ENCODE measurements at regions not wholly inside any gene's neighbourhood (a gene's known extent, or its start where the extent isn't known, plus 50 kb on each side); places are given as distances from the start of the nearest gene placed in this dataset.

- intact Hi-C loops (cut with DNase I), result no loop called here
- ATAC-seq, result no peak
- DNase-seq, result no peak
These were observed 852.0 kb downstream of the PCDH18 start for GRCh38 chr4:136680271-136680670.

GRCh38 chr4:136670265-136670664 lies 862.0 kb downstream of the PCDH18 start:
- no peak for ATAC-seq
- intact Hi-C loops (cut with DNase I), result no loop called here

DNA sequence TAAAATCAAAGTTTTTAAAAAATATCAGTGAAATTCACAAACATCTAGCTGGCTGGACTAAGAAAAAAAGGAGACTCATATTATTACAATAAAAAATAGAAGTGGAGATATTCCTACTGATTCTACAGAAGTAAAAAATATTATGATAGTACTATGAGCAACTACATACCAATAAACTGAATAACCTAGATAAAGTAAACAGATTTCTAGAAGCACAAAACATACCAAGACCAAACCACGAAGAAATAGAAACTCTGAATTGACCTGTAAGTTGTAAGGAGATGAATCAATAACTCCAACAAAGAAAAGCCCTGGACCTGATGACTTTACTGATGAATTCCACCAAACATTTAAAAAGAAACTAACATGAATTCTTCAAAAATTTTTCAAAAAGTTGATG lies 867.3 kb downstream of the PCDH18 start:
- DNase-seq, result no peak
- intact Hi-C loops (cut with DNase I), result no loop called here
- no peak for ATAC-seq

More at GRCh38 chr4:136670265-136670664, 862.0 kb downstream of the PCDH18 start:
- DNase-seq, result no peak

GRCh38 chr4:136662539-136662938 lies 869.8 kb downstream of the PCDH18 start:
- ATAC-seq (no peak), DNase-seq (no peak)
- intact Hi-C loops (cut with DNase I), result no loop called here

DNA sequence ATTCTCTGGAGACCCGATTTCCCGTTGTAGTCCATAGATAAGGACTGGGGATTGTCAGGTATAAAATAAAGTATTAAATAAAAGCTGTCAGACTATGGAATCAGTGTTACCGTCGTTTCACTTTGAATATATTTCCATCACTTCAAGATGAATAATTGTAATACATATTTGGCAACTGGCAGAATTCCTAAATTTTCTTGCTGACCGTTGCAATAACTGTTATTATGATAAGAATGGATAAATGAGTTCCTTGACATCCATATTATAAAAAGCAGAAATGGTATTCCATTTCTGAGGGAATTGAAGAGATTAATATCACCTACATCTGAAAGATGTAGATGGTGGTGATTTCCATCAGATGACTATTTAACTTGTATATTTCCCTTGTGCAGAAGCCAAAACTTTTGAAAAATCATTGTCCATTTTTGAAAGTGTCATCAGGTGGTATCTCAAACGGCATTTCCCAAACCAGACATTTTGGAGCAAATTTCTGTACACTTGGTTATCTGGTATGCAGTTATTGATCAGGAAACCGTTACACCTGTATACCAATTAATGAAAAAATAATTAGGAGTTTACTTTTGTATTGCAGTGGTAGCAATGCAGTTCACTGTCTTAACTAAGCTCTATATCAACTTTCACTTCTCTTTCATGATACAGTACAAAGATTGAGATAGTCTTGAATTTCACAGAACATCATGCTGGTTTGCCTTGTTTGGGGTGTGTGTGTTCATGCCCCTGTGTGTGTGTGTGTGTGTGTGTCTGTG lies 878.5 kb downstream of the PCDH18 start:
- intact Hi-C loops (cut with DNase I), result no loop called here
- ATAC-seq, result no peak
- no peak for DNase-seq

- ATAC-seq (no peak), DNase-seq (no peak)
- intact Hi-C loops (cut with DNase I), result no loop called here
These were observed 880.4 kb downstream of the PCDH18 start for GRCh38 chr4:136651932-136652331.

- DNase-seq (no peak), ATAC-seq (no peak)
- intact Hi-C loops (cut with DNase I), result no loop called here
These were observed 881.0 kb downstream of the PCDH18 start for GRCh38 chr4:136651278-136651667.

GRCh38 chr4:136650541-136651277 lies 881.6 kb downstream of the PCDH18 start:
- intact Hi-C loops (cut with DNase I), result no loop called here
- no peak for DNase-seq
- ATAC-seq, result no peak

- no peak for DNase-seq
- intact Hi-C loops (cut with DNase I), result no loop called here
- ATAC-seq, result no peak
These were observed 888.0 kb downstream of the PCDH18 start for GRCh38 chr4:136644279-136644678.

DNA sequence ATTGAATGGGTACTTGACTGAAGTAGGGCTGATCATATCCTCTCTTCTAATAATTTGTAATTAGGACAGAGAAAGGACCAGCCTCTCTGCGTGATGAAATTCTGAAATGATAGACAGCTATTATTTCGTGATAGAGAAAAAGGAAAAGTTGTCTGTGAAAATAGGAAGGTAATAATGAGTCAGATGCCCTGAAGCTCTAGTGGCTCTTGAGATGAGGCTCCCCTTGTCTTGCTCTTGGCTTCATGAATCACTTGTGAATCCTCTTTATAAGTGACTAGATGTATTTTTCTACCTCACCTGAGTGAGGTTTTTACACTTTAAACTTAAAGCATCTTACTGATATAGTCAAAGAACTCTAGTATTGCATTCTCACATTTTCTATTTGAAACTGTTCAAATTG lies 888.9 kb downstream of the PCDH18 start:
- intact Hi-C loops (cut with DNase I), result no loop called here
- ATAC-seq (no peak), DNase-seq (no peak)

DNA sequence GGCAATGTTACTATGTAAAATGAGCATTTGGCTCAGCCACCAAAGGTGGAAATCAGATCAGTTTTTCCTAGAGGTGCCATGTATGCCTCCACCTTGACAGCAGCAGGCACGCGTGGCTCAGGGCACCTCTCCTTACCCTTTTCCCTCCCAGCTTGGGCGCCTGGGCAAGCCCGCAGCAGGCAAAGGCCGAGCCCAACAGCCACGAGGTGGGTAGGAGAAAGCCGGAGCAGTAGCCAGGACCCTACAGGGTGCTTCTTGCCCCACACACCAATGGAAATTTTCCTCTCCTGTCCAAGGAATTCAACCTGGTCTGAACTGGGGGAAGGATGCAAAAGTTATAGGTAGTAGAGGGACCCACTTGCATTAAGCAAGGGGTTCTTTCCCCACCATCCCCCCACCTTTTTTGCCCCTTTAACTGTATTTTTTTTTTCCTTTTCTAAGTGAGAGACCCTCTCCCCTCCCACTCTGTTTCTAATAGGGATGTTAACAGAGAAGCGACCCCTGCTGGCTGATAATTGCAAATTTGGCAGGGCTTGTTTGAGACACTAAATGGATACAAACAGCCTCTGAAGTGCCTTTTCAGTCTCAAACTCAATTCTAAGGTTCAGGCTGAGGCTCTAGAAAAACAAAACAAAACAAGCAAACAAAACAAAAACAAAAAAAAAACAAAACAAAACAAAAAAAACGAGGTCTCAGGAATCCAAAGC lies 895.1 kb downstream of the PCDH18 start:
- DNase-seq (no peak), ATAC-seq (no peak)
- intact Hi-C loops (cut with DNase I), result no loop called here

GRCh38 chr4:136636155-136636554 lies 896.1 kb downstream of the PCDH18 start:
- no peak for ATAC-seq

DNA sequence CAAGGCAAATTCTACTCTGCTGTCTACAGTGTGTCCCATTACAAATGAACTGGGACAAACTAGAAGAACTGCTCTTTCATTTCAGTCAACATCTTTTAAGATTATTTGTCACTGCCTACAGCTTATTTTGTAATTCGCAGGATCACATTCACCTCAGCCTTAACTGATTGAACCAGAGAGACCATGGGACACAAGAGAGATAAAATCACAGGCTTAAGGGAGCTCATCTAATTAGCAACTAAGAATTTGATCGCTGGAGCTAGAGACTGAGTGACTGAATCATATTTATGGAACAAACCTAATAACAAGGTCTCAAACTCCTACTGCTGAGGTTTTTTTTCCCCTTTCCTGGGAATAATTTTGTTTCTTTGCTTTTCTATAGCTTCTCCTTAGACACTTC lies 898.2 kb downstream of the PCDH18 start:
- no peak for ATAC-seq
- DNase-seq, result no peak
- intact Hi-C loops (cut with DNase I), result no loop called here

More at GRCh38 chr4:136636155-136636554, 896.1 kb downstream of the PCDH18 start:
- no peak for DNase-seq
- intact Hi-C loops (cut with DNase I), result no loop called here

DNA sequence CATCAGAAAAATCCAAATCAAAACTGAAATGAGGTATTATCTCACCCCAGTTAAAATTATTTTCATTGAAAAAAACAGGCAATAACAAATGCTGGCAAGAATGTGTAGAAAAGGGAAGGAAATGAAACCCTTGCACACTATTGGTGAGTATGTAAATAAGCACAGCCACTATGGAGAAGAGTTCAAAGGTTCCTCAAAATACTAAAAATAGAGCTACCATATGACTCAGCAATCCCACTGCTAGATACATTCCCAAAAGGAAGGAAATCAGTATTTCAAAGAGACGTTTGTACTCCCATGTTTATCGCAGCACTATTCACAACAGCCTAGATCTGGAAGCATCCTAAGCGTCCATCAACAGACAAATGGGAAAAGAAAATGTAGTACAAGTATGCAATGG lies 932.4 kb downstream of the PCDH18 start:
- intact Hi-C loops (cut with DNase I), result no loop called here
- ATAC-seq (no peak), DNase-seq (no peak)

DNA sequence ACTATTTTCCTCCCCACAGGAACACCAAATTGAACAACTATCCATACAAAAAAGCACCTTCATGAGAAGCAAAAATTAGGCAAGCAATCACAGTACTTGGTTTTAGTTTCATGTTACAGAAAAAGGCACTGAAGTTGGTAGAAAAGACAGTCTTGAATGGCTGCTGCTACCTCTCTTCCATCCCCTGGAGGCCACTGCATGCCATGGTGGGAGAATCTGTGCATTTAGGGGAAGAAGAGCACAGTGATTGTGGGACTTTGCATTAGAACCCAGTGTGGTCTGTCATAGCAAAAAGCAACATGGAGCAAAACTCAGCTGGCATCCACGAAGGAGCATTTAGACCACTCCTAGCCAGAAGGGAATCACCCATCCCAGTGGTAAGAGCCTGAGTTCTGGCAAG lies 941.9 kb downstream of the PCDH18 start:
- no peak for ATAC-seq

GRCh38 chr4:136583567-136583966 lies 948.7 kb downstream of the PCDH18 start:
- DNase-seq (no peak), ATAC-seq (no peak)
- intact Hi-C loops (cut with DNase I), result no loop called here

More for the DNA sequence above, 941.9 kb downstream of the PCDH18 start:
- intact Hi-C loops (cut with DNase I), result no loop called here
- DNase-seq, result no peak

DNA sequence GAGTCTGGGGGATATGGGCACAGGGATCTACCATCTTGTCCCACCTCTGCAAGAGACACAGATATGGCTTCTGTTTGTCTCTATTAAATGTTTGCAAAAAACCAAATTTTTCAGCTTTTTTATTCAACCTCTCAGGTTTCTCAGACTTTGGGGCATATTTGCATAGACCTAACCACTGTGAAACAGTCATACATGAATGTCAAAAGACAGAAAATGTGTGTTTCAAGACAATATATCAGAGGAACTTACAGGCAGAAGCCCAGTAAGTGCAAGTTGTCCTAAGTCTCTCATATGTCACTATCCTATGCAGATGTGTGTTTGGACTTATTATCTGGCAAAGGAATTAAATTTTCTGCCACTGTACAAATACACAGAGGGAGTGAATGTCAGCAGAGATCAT lies 951.2 kb downstream of the PCDH18 start:
- no peak for DNase-seq
- intact Hi-C loops (cut with DNase I), result no loop called here
- ATAC-seq, result no peak

DNA sequence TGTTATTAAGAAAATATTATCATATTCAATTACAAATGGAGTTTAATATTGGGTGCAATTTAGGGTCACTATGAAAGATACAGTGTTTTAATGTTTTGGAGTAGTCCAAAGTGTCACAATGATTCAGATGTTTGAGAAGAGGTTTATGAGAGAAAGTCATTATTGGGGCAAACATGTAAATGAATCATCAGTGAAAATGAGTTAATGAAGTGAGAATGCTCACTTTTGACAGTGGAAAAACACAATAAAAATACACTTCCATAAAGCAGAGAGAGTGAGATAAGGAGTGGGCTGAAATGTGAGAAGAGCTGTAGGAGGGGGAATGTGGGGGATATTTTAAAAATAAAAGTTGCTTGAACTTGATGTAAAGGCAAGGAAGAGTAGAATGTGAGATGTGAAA lies 957.1 kb downstream of the PCDH18 start:
- DNase-seq (no peak), ATAC-seq (no peak)
- intact Hi-C loops (cut with DNase I), result no loop called here

DNA sequence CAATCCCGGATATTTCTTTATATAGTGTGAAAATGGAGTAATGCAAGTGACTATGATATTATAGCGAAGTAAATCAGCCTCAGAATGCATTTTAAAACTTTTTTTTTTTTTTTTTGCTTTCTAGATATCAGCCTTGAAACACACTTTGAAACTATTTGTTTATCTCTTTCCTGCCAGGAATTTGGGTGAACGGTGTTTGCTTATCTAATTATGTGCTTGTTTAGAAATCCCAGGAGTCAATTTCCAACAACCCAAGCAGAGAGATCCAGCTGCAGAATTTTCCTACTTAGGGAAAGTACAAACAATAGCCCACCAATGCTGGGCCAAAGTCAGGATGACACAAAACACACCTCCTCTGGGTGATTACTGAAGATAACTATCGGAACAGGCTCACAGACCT lies 958.8 kb downstream of the PCDH18 start:
- ATAC-seq (no peak), DNase-seq (no peak)
- intact Hi-C loops (cut with DNase I), result no loop called here

DNA sequence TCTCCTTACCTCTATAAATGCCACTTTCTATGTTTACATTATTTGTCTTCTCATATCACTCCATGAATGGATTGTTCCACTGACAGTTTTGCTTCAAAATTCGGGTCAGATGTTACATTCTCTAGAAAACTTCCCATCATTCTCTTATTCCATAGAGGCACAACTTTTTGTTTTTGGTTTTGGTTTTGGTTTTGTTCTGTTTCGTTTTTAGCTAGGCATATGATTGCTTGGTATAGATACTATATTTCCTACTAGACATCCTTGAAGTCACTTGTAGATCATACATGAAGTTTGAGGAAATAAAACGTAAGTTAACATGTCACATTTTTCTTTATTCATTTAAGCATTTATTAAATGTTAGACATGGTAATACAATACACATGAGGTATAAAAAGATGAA lies 961.0 kb downstream of the PCDH18 start:
- intact Hi-C loops (cut with DNase I), result no loop called here
- ATAC-seq (no peak), DNase-seq (no peak)
